ENCODE measurements at regions not wholly inside any gene's neighbourhood (a gene's known extent, or its start where the extent isn't known, plus 50 kb on each side); places are given as distances from the start of the nearest gene placed in this dataset.

DNA sequence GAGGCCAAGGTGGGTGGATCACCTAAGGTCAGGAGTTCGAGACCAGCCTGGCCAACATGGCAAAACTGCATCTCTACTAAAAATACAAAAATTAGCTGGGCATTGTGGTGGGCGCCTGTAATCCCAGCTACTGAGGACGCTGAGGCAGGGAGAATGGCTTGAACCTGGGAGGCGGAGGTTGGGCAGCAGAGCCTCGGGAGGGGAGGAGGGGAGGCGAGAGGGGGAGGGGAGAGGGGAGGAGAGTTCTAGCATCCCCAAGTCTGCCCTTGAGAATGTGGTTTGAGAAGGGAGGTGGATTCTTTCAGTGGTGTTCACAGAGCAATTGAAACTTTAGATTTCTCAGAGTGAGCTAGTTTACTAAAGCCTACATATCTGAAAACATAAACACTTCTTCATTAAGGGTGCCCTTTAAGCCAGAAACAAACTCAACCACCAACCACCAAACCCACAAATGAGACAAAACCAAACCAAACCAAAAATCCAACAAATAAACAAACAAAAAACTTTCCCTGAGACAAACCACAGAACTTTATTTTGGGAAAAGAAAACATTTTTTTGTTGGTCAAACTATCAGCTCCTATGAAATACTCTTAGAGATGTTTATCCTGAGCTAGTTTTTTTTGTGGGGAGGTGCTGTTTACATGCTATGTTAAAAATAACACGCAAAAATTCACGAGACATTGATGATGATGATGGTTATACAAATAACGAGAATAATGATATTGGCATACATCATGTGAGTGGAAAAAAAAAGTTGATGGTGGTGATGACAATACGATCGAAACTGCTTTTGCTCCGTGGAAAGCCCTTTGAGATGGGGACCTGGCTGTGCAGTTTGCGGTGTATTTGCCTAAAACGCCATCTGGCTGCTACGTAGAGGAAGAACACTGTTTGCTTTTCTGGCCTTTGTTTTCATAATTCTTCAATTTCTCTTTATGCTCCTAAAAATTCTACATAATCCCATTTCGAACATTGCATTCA, 98.2 kb upstream of the PRKX start (continued):
- TF ChIP-seq, protein P1, sequence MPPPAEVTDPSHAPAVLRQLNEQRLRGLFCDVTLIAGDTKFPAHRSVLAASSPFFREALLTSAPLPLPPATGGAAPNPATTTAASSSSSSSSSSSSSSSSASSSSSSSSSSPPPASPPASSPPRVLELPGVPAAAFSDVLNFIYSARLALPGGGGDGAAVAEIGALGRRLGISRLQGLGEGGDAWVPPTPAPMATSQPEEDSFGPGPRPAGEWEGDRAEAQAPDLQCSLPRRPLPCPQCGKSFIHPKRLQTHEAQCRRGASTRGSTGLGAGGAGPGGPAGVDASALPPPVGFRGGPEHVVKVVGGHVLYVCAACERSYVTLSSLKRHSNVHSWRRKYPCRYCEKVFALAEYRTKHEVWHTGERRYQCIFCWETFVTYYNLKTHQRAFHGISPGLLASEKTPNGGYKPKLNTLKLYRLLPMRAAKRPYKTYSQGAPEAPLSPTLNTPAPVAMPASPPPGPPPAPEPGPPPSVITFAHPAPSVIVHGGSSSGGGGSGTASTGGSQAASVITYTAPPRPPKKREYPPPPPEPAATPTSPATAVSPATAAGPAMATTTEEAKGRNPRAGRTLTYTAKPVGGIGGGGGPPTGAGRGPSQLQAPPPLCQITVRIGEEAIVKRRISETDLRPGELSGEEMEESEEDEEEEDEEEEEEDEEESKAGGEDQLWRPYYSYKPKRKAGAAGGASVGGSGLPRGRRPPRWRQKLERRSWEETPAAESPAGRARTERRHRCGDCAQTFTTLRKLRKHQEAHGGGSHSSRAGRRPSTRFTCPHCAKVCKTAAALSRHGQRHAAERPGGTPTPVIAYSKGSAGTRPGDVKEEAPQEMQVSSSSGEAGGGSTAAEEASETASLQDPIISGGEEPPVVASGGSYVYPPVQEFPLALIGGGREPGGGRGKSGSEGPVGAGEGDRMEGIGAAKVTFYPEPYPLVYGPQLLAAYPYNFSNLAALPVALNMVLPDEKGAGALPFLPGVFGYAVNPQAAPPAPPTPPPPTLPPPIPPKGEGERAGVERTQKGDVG (CRISPR knock-in tag; IDR thresholded peaks at IDR 0.05), result no peak
- TF ChIP-seq, protein P2, sequence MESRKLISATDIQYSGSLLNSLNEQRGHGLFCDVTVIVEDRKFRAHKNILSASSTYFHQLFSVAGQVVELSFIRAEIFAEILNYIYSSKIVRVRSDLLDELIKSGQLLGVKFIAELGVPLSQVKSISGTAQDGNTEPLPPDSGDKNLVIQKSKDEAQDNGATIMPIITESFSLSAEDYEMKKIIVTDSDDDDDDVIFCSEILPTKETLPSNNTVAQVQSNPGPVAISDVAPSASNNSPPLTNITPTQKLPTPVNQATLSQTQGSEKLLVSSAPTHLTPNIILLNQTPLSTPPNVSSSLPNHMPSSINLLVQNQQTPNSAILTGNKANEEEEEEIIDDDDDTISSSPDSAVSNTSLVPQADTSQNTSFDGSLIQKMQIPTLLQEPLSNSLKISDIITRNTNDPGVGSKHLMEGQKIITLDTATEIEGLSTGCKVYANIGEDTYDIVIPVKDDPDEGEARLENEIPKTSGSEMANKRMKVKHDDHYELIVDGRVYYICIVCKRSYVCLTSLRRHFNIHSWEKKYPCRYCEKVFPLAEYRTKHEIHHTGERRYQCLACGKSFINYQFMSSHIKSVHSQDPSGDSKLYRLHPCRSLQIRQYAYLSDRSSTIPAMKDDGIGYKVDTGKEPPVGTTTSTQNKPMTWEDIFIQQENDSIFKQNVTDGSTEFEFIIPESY (IDR thresholded peaks at IDR 0.05), result no peak
- TF ChIP-seq ZNF622 (IDR thresholded peaks at IDR 0.05) (no peak), EZH2 (IDR thresholded peaks at IDR 0.05; ENCODE audit: borderline replicate concordance, control insufficient read depth, low read depth, low read length) (no peak), SIN3A (IDR thresholded peaks at IDR 0.05; ENCODE audit: low read depth, low read length) (no peak), SKIL (IDR thresholded peaks at IDR 0.05; ENCODE audit: low read depth, poor library complexity, severe bottlenecking) (peak; percentile 95), ASH2L (IDR thresholded peaks at IDR 0.05; ENCODE audit: borderline replicate concordance, low read depth) (0 out of 2 replicates have a peak, but pooled peaks have one; percentile 47), RFX5 (IDR thresholded peaks at IDR 0.05; ENCODE audit: low read depth, low read length) (no peak), EED (IDR thresholded peaks at IDR 0.05; ENCODE audit: low read depth) (peak; percentile 49; the same call in 1 of the 2 replicates), IKZF2 (IDR thresholded peaks at IDR 0.05) (peak; percentile 97), PRDM15 (CRISPR knock-in tag; IDR thresholded peaks at IDR 0.05) (no peak), ZNF687 (IDR thresholded peaks at IDR 0.05) (0 out of 2 replicates have a peak, but pooled peaks have one; percentile 15)

All from GM12878 (cell line).